Activated naive CD4-positive, alpha-beta T cell treated with anti-CD3 and anti-CD28 coated beads, Interleukin-2, amount 10 ng/mL, durations not matched to agents 7 days and 5 days (primary cell): ENCODE measurements at regions not wholly inside any gene's neighbourhood (a gene's known extent, or its start where the extent isn't known, plus 50 kb on each side); places are given as distances from the start of the nearest gene placed in this dataset.

Source experiments
- CTCF ChIA-PET: fragments of 350-600 bp; sonication (Branson Sonifier 250); formaldehyde crosslinking; loops from one replicate; lab custom pipeline; 2021; ENCODE audit warnings: antibody characterized with exemption; lab: Charles Lee
- DNase-seq: peaks from one replicate; pipeline ENCODE4 v3.0.0-alpha.2; 2020
- H3K27ac Mint-ChIP-seq: one replicate; pipeline ENCODE4 v1.8.0; 2021; ENCODE audit warnings: mild to moderate bottlenecking, moderate library complexity, mixed read lengths
- H3K27me3 Mint-ChIP-seq: one replicate; pipeline ENCODE4 v1.8.0; 2021; ENCODE audit warnings: mild to moderate bottlenecking, mixed read lengths
- H3K36me3 Mint-ChIP-seq: one replicate; pipeline ENCODE4 v1.8.0; 2021; ENCODE audit warnings: mixed read lengths
- H3K4me1 Mint-ChIP-seq: one replicate; pipeline ENCODE4 v1.8.0; 2021; ENCODE audit warnings: mixed read lengths
- H3K4me3 Mint-ChIP-seq: one replicate; pipeline ENCODE4 v1.8.0; 2021; ENCODE audit warnings: mild to moderate bottlenecking, moderate library complexity, mixed read lengths
- H3K9me3 Mint-ChIP-seq: one replicate; pipeline ENCODE4 v1.8.0; 2021; ENCODE audit warnings: mixed read lengths

GRCh38 chr2:145595296-145595695 lies 1075.4 kb upstream of the ZEB2 start:
- H3K9me3 Mint-ChIP-seq, result no peaks in the 10 kb centered on the region
- CTCF ChIA-PET, result no interaction called here
- H3K36me3 Mint-ChIP-seq, result no peaks in the 10 kb centered on the region
- no peak overlapping the region for H3K4me3 Mint-ChIP-seq
- H3K27ac Mint-ChIP-seq, result no peak overlapping the region
- H3K27me3 Mint-ChIP-seq, result no peaks in the 10 kb centered on the region
- no peak for DNase-seq
- no peaks in the 10 kb centered on the region for H3K4me1 Mint-ChIP-seq

- Mint-ChIP-seq H3K4me3 (no peak overlapping the region), H3K4me1 (no peaks in the 10 kb centered on the region), H3K9me3 (no peaks in the 10 kb centered on the region), H3K36me3 (no peaks in the 10 kb centered on the region), H3K27me3 (no peaks in the 10 kb centered on the region), H3K27ac (no peak overlapping the region)
- CTCF ChIA-PET, result no interaction called here
- no peak for DNase-seq
Observed at GRCh38 chr2:145593991-145594614, 1074.2 kb upstream of the ZEB2 start.

- no peaks in the 10 kb centered on the region for H3K36me3 Mint-ChIP-seq
- H3K27ac Mint-ChIP-seq, result no peak overlapping the region
- DNase-seq, result no peak
- H3K4me3 Mint-ChIP-seq, result no peak overlapping the region
- H3K27me3 Mint-ChIP-seq, result no peaks in the 10 kb centered on the region
- CTCF ChIA-PET, result no interaction called here
- no peaks in the 10 kb centered on the region for H3K9me3 Mint-ChIP-seq
- H3K4me1 Mint-ChIP-seq, result no peaks in the 10 kb centered on the region
Observed at GRCh38 chr2:145593280-145593679, 1073.4 kb upstream of the ZEB2 start.

- H3K27ac Mint-ChIP-seq, result no peak overlapping the region
- DNase-seq, result no peak
Observed at GRCh38 chr2:145592361-145592760, 1072.4 kb upstream of the ZEB2 start.

GRCh38 chr2:145591109-145591809 lies 1071.3 kb upstream of the ZEB2 start:
- no peak overlapping the region for H3K27ac Mint-ChIP-seq
- CTCF ChIA-PET, result no interaction called here
- no peaks in the 10 kb centered on the region for H3K36me3 Mint-ChIP-seq
- H3K9me3 Mint-ChIP-seq, result no peaks in the 10 kb centered on the region
- no peak for DNase-seq
- no peaks in the 10 kb centered on the region for H3K27me3 Mint-ChIP-seq
- H3K4me3 Mint-ChIP-seq, result no peak overlapping the region
- no peaks in the 10 kb centered on the region for H3K4me1 Mint-ChIP-seq

More at GRCh38 chr2:145592361-145592760, 1072.4 kb upstream of the ZEB2 start:
- Mint-ChIP-seq H3K4me1 (no peaks in the 10 kb centered on the region), H3K27me3 (no peaks in the 10 kb centered on the region), H3K4me3 (no peak overlapping the region), H3K36me3 (no peaks in the 10 kb centered on the region), H3K9me3 (no peaks in the 10 kb centered on the region)
- CTCF ChIA-PET, result no interaction called here

- H3K9me3 Mint-ChIP-seq, result no peaks in the 10 kb centered on the region
- DNase-seq, result no peak
- H3K36me3 Mint-ChIP-seq, result no peaks in the 10 kb centered on the region
- no peak overlapping the region for H3K27ac Mint-ChIP-seq
- H3K4me1 Mint-ChIP-seq, result no peaks in the 10 kb centered on the region
- no peaks in the 10 kb centered on the region for H3K27me3 Mint-ChIP-seq
- no peak overlapping the region for H3K4me3 Mint-ChIP-seq
- CTCF ChIA-PET, result no interaction called here
Observed at GRCh38 chr2:145587922-145588321, 1068.0 kb upstream of the ZEB2 start.

GRCh38 chr2:145584353-145584752 lies 1064.4 kb upstream of the ZEB2 start:
- Mint-ChIP-seq H3K4me1 (no peaks in the 10 kb centered on the region), H3K9me3 (no peaks in the 10 kb centered on the region), H3K27me3 (no peaks in the 10 kb centered on the region), H3K4me3 (no peak overlapping the region), H3K27ac (no peak overlapping the region), H3K36me3 (no peaks in the 10 kb centered on the region)
- CTCF ChIA-PET, result no interaction called here
- no peak for DNase-seq

GRCh38 chr2:145573608-145574007 lies 1053.7 kb upstream of the ZEB2 start:
- no peak overlapping the region for H3K27ac Mint-ChIP-seq
- no peak for DNase-seq
- no peaks in the 10 kb centered on the region for H3K27me3 Mint-ChIP-seq
- H3K4me1 Mint-ChIP-seq, result no peaks in the 10 kb centered on the region
- H3K4me3 Mint-ChIP-seq, result no peak overlapping the region
- H3K9me3 Mint-ChIP-seq, result no peaks in the 10 kb centered on the region
- CTCF ChIA-PET, result no interaction called here
- no peaks in the 10 kb centered on the region for H3K36me3 Mint-ChIP-seq

- CTCF ChIA-PET, result no interaction called here
- no peaks in the 10 kb centered on the region for H3K9me3 Mint-ChIP-seq
- no peak overlapping the region for H3K4me3 Mint-ChIP-seq
- no peaks in the 10 kb centered on the region for H3K27me3 Mint-ChIP-seq
- DNase-seq, result no peak
- no peak overlapping the region for H3K27ac Mint-ChIP-seq
- no peaks in the 10 kb centered on the region for H3K4me1 Mint-ChIP-seq
- H3K36me3 Mint-ChIP-seq, result no peaks in the 10 kb centered on the region
Observed at GRCh38 chr2:145572238-145572637, 1052.3 kb upstream of the ZEB2 start.

- no peak for DNase-seq
- no peak overlapping the region for H3K27ac Mint-ChIP-seq
- H3K27me3 Mint-ChIP-seq, result no peaks in the 10 kb centered on the region
- no peaks in the 10 kb centered on the region for H3K9me3 Mint-ChIP-seq
- no peaks in the 10 kb centered on the region for H3K36me3 Mint-ChIP-seq
- CTCF ChIA-PET, result no interaction called here
- H3K4me3 Mint-ChIP-seq, result no peak overlapping the region
- no peaks in the 10 kb centered on the region for H3K4me1 Mint-ChIP-seq
Observed at GRCh38 chr2:145569108-145569507, 1049.2 kb upstream of the ZEB2 start.

GRCh38 chr2:145563741-145564615 lies 1044.1 kb upstream of the ZEB2 start:
- DNase-seq, result no peak
- Mint-ChIP-seq H3K36me3 (no peaks in the 10 kb centered on the region), H3K4me3 (no peak overlapping the region), H3K4me1 (no peaks in the 10 kb centered on the region), H3K27me3 (no peaks in the 10 kb centered on the region), H3K27ac (no peak overlapping the region), H3K9me3 (no peaks in the 10 kb centered on the region)
- CTCF ChIA-PET, result no interaction called here

GRCh38 chr2:145561152-145561551 lies 1041.2 kb upstream of the ZEB2 start:
- H3K4me1 Mint-ChIP-seq, result no peaks in the 10 kb centered on the region
- H3K36me3 Mint-ChIP-seq, result no peaks in the 10 kb centered on the region
- no peak overlapping the region for H3K27ac Mint-ChIP-seq
- no peaks in the 10 kb centered on the region for H3K9me3 Mint-ChIP-seq
- no peaks in the 10 kb centered on the region for H3K27me3 Mint-ChIP-seq
- no peak overlapping the region for H3K4me3 Mint-ChIP-seq
- no peak for DNase-seq
- CTCF ChIA-PET, result no interaction called here

GRCh38 chr2:145558617-145559350 lies 1038.9 kb upstream of the ZEB2 start:
- no peak for DNase-seq
- no peaks in the 10 kb centered on the region for H3K36me3 Mint-ChIP-seq
- no peaks in the 10 kb centered on the region for H3K9me3 Mint-ChIP-seq
- H3K27ac Mint-ChIP-seq, result no peak overlapping the region
- CTCF ChIA-PET, result no interaction called here
- H3K4me3 Mint-ChIP-seq, result no peak overlapping the region
- H3K27me3 Mint-ChIP-seq, result no peaks in the 10 kb centered on the region
- no peaks in the 10 kb centered on the region for H3K4me1 Mint-ChIP-seq

GRCh38 chr2:145555360-145555759 lies 1035.4 kb upstream of the ZEB2 start:
- DNase-seq, result no peak
- Mint-ChIP-seq H3K4me1 (no peaks in the 10 kb centered on the region), H3K36me3 (no peaks in the 10 kb centered on the region), H3K27me3 (no peaks in the 10 kb centered on the region), H3K27ac (no peak overlapping the region), H3K4me3 (no peak overlapping the region), H3K9me3 (no peaks in the 10 kb centered on the region)
- CTCF ChIA-PET, result no interaction called here
